ENCODE measurements at regions not wholly inside any gene's neighbourhood (a gene's known extent, or its start where the extent isn't known, plus 50 kb on each side); places are given as distances from the start of the nearest gene placed in this dataset.

- Histone ChIP-seq H3K36me3 (ENCODE audit: low read depth) (no peaks in the 10 kb centered on the region), H3K27ac (ENCODE audit: poor library complexity, severe bottlenecking) (no peak overlapping the region), H3K9me3 (ENCODE audit: severe bottlenecking) (no peaks in the 10 kb centered on the region), H3K4me1 (ENCODE audit: insufficient read depth, poor library complexity, severe bottlenecking) (no peaks in the 10 kb centered on the region), H3K4me3 (ENCODE audit: severe bottlenecking) (no peak overlapping the region), H3K27me3 (ENCODE audit: insufficient read depth, poor library complexity, severe bottlenecking) (peaks cover 16% of the 10 kb centered on the region)
- ATAC-seq (ENCODE audit: low read depth) (no peak), DNase-seq (ENCODE audit: low spot score) (no peak)
- no peak for TF ChIP-seq CTCF (IDR thresholded peaks at IDR 0.05; ENCODE audit: poor library complexity, severe bottlenecking)
Observed at GRCh38 chr5:3430691-3431090, 164.9 kb upstream of the IRX1 start.

- no peaks in the 10 kb centered on the region for H3K4me1 ChIP-seq (ENCODE audit: insufficient read depth, poor library complexity, severe bottlenecking)
- H3K9me3 ChIP-seq (ENCODE audit: severe bottlenecking) = no peaks in the 10 kb centered on the region
- ATAC-seq (ENCODE audit: low read depth) (no peak), DNase-seq (ENCODE audit: low spot score) (no peak)
- H3K27me3 ChIP-seq (ENCODE audit: insufficient read depth, poor library complexity, severe bottlenecking) = peaks cover 16% of the 10 kb centered on the region
- TF ChIP-seq CTCF (IDR thresholded peaks at IDR 0.05; ENCODE audit: poor library complexity, severe bottlenecking) = no peak
- H3K36me3 ChIP-seq (ENCODE audit: low read depth) = no peaks in the 10 kb centered on the region
- no peak overlapping the region for H3K4me3 ChIP-seq (ENCODE audit: severe bottlenecking)
- H3K27ac ChIP-seq (ENCODE audit: poor library complexity, severe bottlenecking) = no peak overlapping the region
Observed at GRCh38 chr5:3429962-3430361, 165.7 kb upstream of the IRX1 start.

GRCh38 chr5:3428334-3428733 is 167.3 kb upstream of the IRX1 start:
- Histone ChIP-seq H3K4me1 (ENCODE audit: insufficient read depth, poor library complexity, severe bottlenecking) (no peaks in the 10 kb centered on the region), H3K4me3 (ENCODE audit: severe bottlenecking) (no peak overlapping the region), H3K27ac (ENCODE audit: poor library complexity, severe bottlenecking) (no peak overlapping the region), H3K9me3 (ENCODE audit: severe bottlenecking) (peaks cover 3% of the 10 kb centered on the region), H3K36me3 (ENCODE audit: low read depth) (no peaks in the 10 kb centered on the region), H3K27me3 (ENCODE audit: insufficient read depth, poor library complexity, severe bottlenecking) (peaks cover 16% of the 10 kb centered on the region)
- no peak for DNase-seq (ENCODE audit: low spot score)
- TF ChIP-seq CTCF (IDR thresholded peaks at IDR 0.05; ENCODE audit: poor library complexity, severe bottlenecking) = no peak
- no peak for ATAC-seq (ENCODE audit: low read depth)

GRCh38 chr5:3424946-3425345 is 170.7 kb upstream of the IRX1 start:
- TF ChIP-seq CTCF (IDR thresholded peaks at IDR 0.05; ENCODE audit: poor library complexity, severe bottlenecking) = no peak
- peaks cover 9% of the 10 kb centered on the region for H3K27me3 ChIP-seq (ENCODE audit: insufficient read depth, poor library complexity, severe bottlenecking)

GRCh38 chr5:3417376-3417943 is 178.2 kb upstream of the IRX1 start:
- no peak overlapping the region for H3K4me3 ChIP-seq (ENCODE audit: severe bottlenecking)
- no peaks in the 10 kb centered on the region for H3K36me3 ChIP-seq (ENCODE audit: low read depth)
- DNase-seq (ENCODE audit: low spot score) (no peak), ATAC-seq (ENCODE audit: low read depth) (no peak)
- H3K9me3 ChIP-seq (ENCODE audit: severe bottlenecking) = no peaks in the 10 kb centered on the region
- H3K4me1 ChIP-seq (ENCODE audit: insufficient read depth, poor library complexity, severe bottlenecking) = no peaks in the 10 kb centered on the region
- H3K27ac ChIP-seq (ENCODE audit: poor library complexity, severe bottlenecking) = no peak overlapping the region
- TF ChIP-seq CTCF (IDR thresholded peaks at IDR 0.05; ENCODE audit: poor library complexity, severe bottlenecking) = no peak
- H3K27me3 ChIP-seq (ENCODE audit: insufficient read depth, poor library complexity, severe bottlenecking) = no peaks in the 10 kb centered on the region

More at GRCh38 chr5:3424946-3425345, 170.7 kb upstream of the IRX1 start:
- ATAC-seq (ENCODE audit: low read depth) (no peak), DNase-seq (ENCODE audit: low spot score) (no peak)
- no peaks in the 10 kb centered on the region for H3K36me3 ChIP-seq (ENCODE audit: low read depth)
- H3K4me1 ChIP-seq (ENCODE audit: insufficient read depth, poor library complexity, severe bottlenecking) = no peaks in the 10 kb centered on the region
- no peak overlapping the region for H3K27ac ChIP-seq (ENCODE audit: poor library complexity, severe bottlenecking)
- no peak overlapping the region for H3K4me3 ChIP-seq (ENCODE audit: severe bottlenecking)
- peaks cover 3% of the 10 kb centered on the region for H3K9me3 ChIP-seq (ENCODE audit: severe bottlenecking)

Measured in RWPE2 (cell line).